DOHH2 (cell line): ENCODE measurements at regions not wholly inside any gene's neighbourhood (a gene's known extent, or its start where the extent isn't known, plus 50 kb on each side); places are given as distances from the start of the nearest gene placed in this dataset.

Experiments used
- H3F3A ChIP-seq: fragments of 200-600 bp; sonication (generic), shearing (Covaris generic); 2 replicates; pipeline ENCODE4 v1.6.0; 2016; ENCODE audit warnings: antibody characterized with exemption, mild to moderate bottlenecking; ENCODE audit not compliant: control insufficient read depth, insufficient read depth
- H3K27ac ChIP-seq: fragments of 200-600 bp; sonication (generic); 2 replicates; pipeline ENCODE4 v1.5.1; 2014; ENCODE audit warnings: low read depth, mild to moderate bottlenecking, low read length, moderate library complexity
- H3K27me3 ChIP-seq: fragments of 200-600 bp; sonication (generic); 2 replicates; pipeline ENCODE4 v1.6.1; 2014; ENCODE audit warnings: mild to moderate bottlenecking, low read length, mixed read lengths; ENCODE audit not compliant: control insufficient read depth
- H3K36me3 ChIP-seq: fragments of 200-600 bp; sonication (generic); 2 replicates; pipeline ENCODE4 v1.6.1; 2014; ENCODE audit warnings: mild to moderate bottlenecking, low read length, moderate library complexity, mixed read lengths; ENCODE audit not compliant: control insufficient read depth
- H3K4me1 ChIP-seq: fragments of 200-600 bp; sonication (generic); 2 replicates; pipeline ENCODE4 v1.6.1; 2014; ENCODE audit warnings: mild to moderate bottlenecking, low read length, mixed read lengths; ENCODE audit not compliant: control insufficient read depth
- H3K4me2 ChIP-seq: fragments of 200-600 bp; sonication (generic); 2 replicates; pipeline ENCODE4 v1.6.0; 2014; ENCODE audit warnings: mild to moderate bottlenecking, low read length, moderate library complexity
- H3K4me3 ChIP-seq: fragments of 200-600 bp; sonication (generic); 2 replicates; pipeline ENCODE4 v1.5.1; 2014; ENCODE audit warnings: mild to moderate bottlenecking, low read length, mixed read lengths
- H3K79me2 ChIP-seq: fragments of 200-600 bp; sonication (generic); 2 replicates; pipeline ENCODE4 v1.6.1; 2014; ENCODE audit warnings: mild to moderate bottlenecking, low read length, mixed read lengths; ENCODE audit not compliant: control insufficient read depth
- H3K9me2 ChIP-seq: fragments of 200-600 bp; sonication (generic); replicated peaks from 2 replicates; pipeline ENCODE4 v1.6.1; 2014; ENCODE audit warnings: mild to moderate bottlenecking, low read length, mixed read lengths; ENCODE audit not compliant: control insufficient read depth
- H3K9me3 ChIP-seq: fragments of 200-600 bp; sonication (generic); 2 replicates; pipeline ENCODE4 v1.6.1; 2014; ENCODE audit warnings: antibody characterized with exemption, low read length, mixed read lengths; ENCODE audit not compliant: control insufficient read depth, insufficient read depth
- H4K20me1 ChIP-seq: fragments of 200-600 bp; sonication (generic); 2 replicates; pipeline ENCODE4 v1.6.0; 2014; ENCODE audit warnings: low read depth, mild to moderate bottlenecking, antibody characterized with exemption, low read length, moderate library complexity; ENCODE audit not compliant: control insufficient read depth, insufficient read depth
- CTCF ChIP-seq: fragments of 200-600 bp; sonication (generic); IDR thresholded peaks from one replicate; pipeline ENCODE4 v1.5.1; 2014; ENCODE audit warnings: antibody characterized with exemption, mild to moderate bottlenecking, low read depth, low read length; ENCODE audit not compliant: poor library complexity, severe bottlenecking
- EZH2phosphoT487 ChIP-seq: fragments of 200-600 bp; sonication (generic); IDR thresholded peaks from 2 replicates; pipeline ENCODE4 v1.6.1; 2017; ENCODE audit warnings: borderline replicate concordance, mild to moderate bottlenecking, antibody characterized with exemption, low read length, moderate library complexity, mixed read lengths

DNA sequence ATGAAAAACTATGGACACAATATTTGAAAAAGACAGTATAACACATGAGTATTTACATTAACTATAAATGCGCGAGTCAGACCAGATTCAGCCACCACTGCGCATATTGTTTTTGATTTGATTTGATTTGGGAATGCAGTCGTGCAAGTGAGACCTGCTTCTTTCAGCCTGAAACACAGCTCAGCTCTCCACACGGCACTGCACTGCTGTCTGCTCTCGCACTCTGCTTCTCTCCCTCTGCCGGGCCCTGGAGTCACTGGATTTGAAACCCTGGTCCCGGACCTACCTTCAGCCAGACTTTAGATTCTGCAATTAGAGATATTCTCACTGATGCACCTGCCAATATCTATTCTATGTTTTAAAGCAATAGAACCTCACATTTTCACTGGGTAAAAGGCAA is 143.9 kb upstream of the TMEM132C start:
- no peak overlapping the region for H3K4me2 ChIP-seq
- H3K9me2 ChIP-seq: no peaks in the 10 kb centered on the region
- no peaks in the 10 kb centered on the region for H3K4me1 ChIP-seq
- H3K27ac ChIP-seq: no peak overlapping the region
- H3F3A ChIP-seq: no peaks in the 10 kb centered on the region
- TF ChIP-seq EZH2phosphoT487: no peak
- no peak for TF ChIP-seq CTCF
- no peaks in the 10 kb centered on the region for H3K27me3 ChIP-seq
- no peaks in the 10 kb centered on the region for H3K36me3 ChIP-seq
- peaks cover 16% of the 10 kb centered on the region; the same call in 1 of the 2 replicates for H3K9me3 ChIP-seq
- H3K4me3 ChIP-seq: no peak overlapping the region
- no peaks in the 10 kb centered on the region for H4K20me1 ChIP-seq
- H3K79me2 ChIP-seq: no peaks in the 10 kb centered on the region

DNA sequence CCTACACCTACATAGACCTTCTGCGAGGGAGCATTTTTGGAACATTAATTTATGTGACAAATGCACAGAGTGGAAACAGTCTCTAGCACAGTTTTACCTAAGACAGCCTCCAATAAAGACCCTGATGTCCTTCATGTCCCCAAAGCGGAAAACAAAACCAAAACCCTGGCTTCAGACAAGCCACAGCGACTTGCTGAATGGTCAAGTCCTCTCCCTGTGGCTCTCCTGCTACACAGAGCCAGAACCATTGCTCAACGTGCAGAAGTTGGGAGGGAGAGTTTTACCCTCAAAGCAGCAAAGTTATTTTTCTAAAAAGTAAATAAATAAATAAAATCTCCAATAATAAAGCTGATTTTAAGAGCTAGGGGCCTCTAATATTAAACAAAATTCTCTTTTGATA is 135.0 kb upstream of the TMEM132C start:
- no peaks in the 10 kb centered on the region for H3K9me2 ChIP-seq
- no peak overlapping the region for H3K4me3 ChIP-seq
- H4K20me1 ChIP-seq: no peaks in the 10 kb centered on the region
- no peaks in the 10 kb centered on the region for H3F3A ChIP-seq
- no peaks in the 10 kb centered on the region for H3K9me3 ChIP-seq
- no peaks in the 10 kb centered on the region for H3K27me3 ChIP-seq
- no peak overlapping the region for H3K27ac ChIP-seq
- H3K36me3 ChIP-seq: no peaks in the 10 kb centered on the region
- H3K79me2 ChIP-seq: no peaks in the 10 kb centered on the region
- H3K4me1 ChIP-seq: peaks cover under 1% of the 10 kb centered on the region
- TF ChIP-seq CTCF (no peak), EZH2phosphoT487 (no peak)
- no peak overlapping the region for H3K4me2 ChIP-seq

GRCh38 chr12:128133321-128134073 is 133.5 kb upstream of the TMEM132C start:
- Histone ChIP-seq H4K20me1 (no peaks in the 10 kb centered on the region), H3K4me2 (no peak overlapping the region), H3K9me3 (no peaks in the 10 kb centered on the region), H3K79me2 (no peaks in the 10 kb centered on the region), H3K27ac (no peak overlapping the region), H3K9me2 (no peaks in the 10 kb centered on the region), H3K4me3 (no peak overlapping the region), H3K4me1 (peaks cover 9% of the 10 kb centered on the region), H3K27me3 (no peaks in the 10 kb centered on the region), H3K36me3 (no peaks in the 10 kb centered on the region), H3F3A (no peaks in the 10 kb centered on the region)
- no peak for TF ChIP-seq CTCF
- TF ChIP-seq EZH2phosphoT487: no peak
